ENCODE measurements at regions not wholly inside any gene's neighbourhood (a gene's known extent, or its start where the extent isn't known, plus 50 kb on each side); places are given as distances from the start of the nearest gene placed in this dataset.
"Not testable (repeated sequence)": the region's sequence is repeated elsewhere in the genome, so short reads cannot be mapped to it uniquely, and the experiment has no call there.

GRCh38 chr5:96289287-96289686, 143.8 kb downstream of the PCSK1 start:
- not testable (repeated sequence) for TF ChIP-seq CTCF (conservative IDR thresholded peaks at IDR 0.05); ZFX (IDR thresholded peaks at IDR 0.05)

Data from C4-2B (cell line).